Endothelial cell (in vitro differentiated cells): ENCODE measurements at regions not wholly inside any gene's neighbourhood (a gene's known extent, or its start where the extent isn't known, plus 50 kb on each side); places are given as distances from the start of the nearest gene placed in this dataset.

Experiments used
- DNase-seq: peaks from one replicate; pipeline ENCODE4 v3.0.0; 2021; ENCODE audit warnings: low spot score
- H3K27ac Mint-ChIP-seq: one replicate; pipeline ENCODE4 v1.8.0; 2021; ENCODE audit warnings: mixed read lengths, inconsistent platforms; ENCODE audit not compliant: unreplicated experiment
- H3K27me3 Mint-ChIP-seq: one replicate; pipeline ENCODE4 v1.8.0; 2021; ENCODE audit warnings: mild to moderate bottlenecking, moderate library complexity, mixed read lengths, inconsistent platforms; ENCODE audit not compliant: unreplicated experiment
- H3K36me3 Mint-ChIP-seq: one replicate; pipeline ENCODE4 v1.8.0; 2021; ENCODE audit warnings: mild to moderate bottlenecking, low read depth, mixed read lengths, inconsistent platforms; ENCODE audit not compliant: unreplicated experiment
- H3K4me1 Mint-ChIP-seq: one replicate; pipeline ENCODE4 v1.8.0; 2021; ENCODE audit warnings: mild to moderate bottlenecking, mixed read lengths, inconsistent platforms; ENCODE audit not compliant: unreplicated experiment
- H3K4me3 Mint-ChIP-seq: one replicate; pipeline ENCODE4 v1.8.0; 2021; ENCODE audit warnings: mild to moderate bottlenecking, mixed read lengths, inconsistent platforms; ENCODE audit not compliant: unreplicated experiment
- H3K9me3 Mint-ChIP-seq: one replicate; pipeline ENCODE4 v1.8.0; 2021; ENCODE audit warnings: mixed read lengths, inconsistent platforms; ENCODE audit not compliant: unreplicated experiment
- CTCF ChIP-seq: fragments of 200-600 bp; sonication (generic); IDR thresholded peaks from one replicate; pipeline ENCODE4 v1.5.0; 2021; ENCODE audit warnings: antibody characterized with exemption; ENCODE audit not compliant: unreplicated experiment

GRCh38 chr2:83725735-83726134 is 733.3 kb downstream of the SUCLG1 start:
- no peak for DNase-seq
- no peaks in the 10 kb centered on the region for H3K9me3 Mint-ChIP-seq
- H3K27ac Mint-ChIP-seq = no peak overlapping the region
- H3K27me3 Mint-ChIP-seq = peaks cover 4% of the 10 kb centered on the region
- H3K36me3 Mint-ChIP-seq = no peaks in the 10 kb centered on the region
- H3K4me1 Mint-ChIP-seq = no peaks in the 10 kb centered on the region
- H3K4me3 Mint-ChIP-seq = no peak overlapping the region
- TF ChIP-seq CTCF = no peak

GRCh38 chr2:83705146-83705545 is 753.9 kb downstream of the SUCLG1 start:
- Mint-ChIP-seq H3K4me1 (no peaks in the 10 kb centered on the region), H3K4me3 (no peak overlapping the region), H3K36me3 (no peaks in the 10 kb centered on the region), H3K27me3 (peaks cover 2% of the 10 kb centered on the region), H3K27ac (no peak overlapping the region), H3K9me3 (no peaks in the 10 kb centered on the region)
- no peak for TF ChIP-seq CTCF
- no peak for DNase-seq

- no peaks in the 10 kb centered on the region for H3K4me1 Mint-ChIP-seq
- H3K36me3 Mint-ChIP-seq = no peaks in the 10 kb centered on the region
- H3K4me3 Mint-ChIP-seq = no peak overlapping the region
- H3K27ac Mint-ChIP-seq = no peak overlapping the region
- peaks cover 2% of the 10 kb centered on the region for H3K27me3 Mint-ChIP-seq
- no peaks in the 10 kb centered on the region for H3K9me3 Mint-ChIP-seq
- no peak for DNase-seq
- no peak for TF ChIP-seq CTCF
Observed at GRCh38 chr2:83703598-83703997, 755.5 kb downstream of the SUCLG1 start.

GRCh38 chr2:83696838-83697237 is 762.2 kb downstream of the SUCLG1 start:
- no peak overlapping the region for H3K27ac Mint-ChIP-seq
- peaks cover 2% of the 10 kb centered on the region for H3K27me3 Mint-ChIP-seq
- TF ChIP-seq CTCF = no peak
- DNase-seq = no peak
- no peak overlapping the region for H3K4me3 Mint-ChIP-seq
- H3K9me3 Mint-ChIP-seq = no peaks in the 10 kb centered on the region
- peaks cover 3% of the 10 kb centered on the region for H3K4me1 Mint-ChIP-seq
- H3K36me3 Mint-ChIP-seq = no peaks in the 10 kb centered on the region

- H3K36me3 Mint-ChIP-seq = no peaks in the 10 kb centered on the region
Observed at GRCh38 chr2:83695530-83695929, 763.5 kb downstream of the SUCLG1 start.

More at GRCh38 chr2:83695530-83695929, 763.5 kb downstream of the SUCLG1 start:
- DNase-seq = no peak
- TF ChIP-seq CTCF = no peak
- Mint-ChIP-seq H3K9me3 (no peaks in the 10 kb centered on the region), H3K4me3 (no peak overlapping the region), H3K27me3 (peaks cover 2% of the 10 kb centered on the region), H3K4me1 (peaks cover 3% of the 10 kb centered on the region), H3K27ac (no peak overlapping the region)
